Activated CD8-positive, alpha-beta memory T cell treated with anti-CD3 and anti-CD28 coated beads, Interleukin-2, amount 10 ng/mL, durations not matched to agents 7 days and 5 days (primary cell): ENCODE measurements at regions not wholly inside any gene's neighbourhood (a gene's known extent, or its start where the extent isn't known, plus 50 kb on each side); places are given as distances from the start of the nearest gene placed in this dataset.
"Not testable (repeated sequence)": the region's sequence is repeated elsewhere in the genome, so short reads cannot be mapped to it uniquely, and the experiment has no call there.

Experiments
- ATAC-seq: fragments of 150-1000 bp; cut with Tn5 transposase; one replicate; pipeline ENCODE4 v1.10.0; 2021; ENCODE audit warnings: moderate library complexity
- CTCF ChIA-PET: fragments of 350-600 bp; sonication (Branson Sonifier 250); formaldehyde crosslinking; loops from one replicate; lab custom pipeline; 2021; ENCODE audit warnings: antibody characterized with exemption; lab: Charles Lee
- DNase-seq: peaks from one replicate; pipeline ENCODE4 v3.0.0-alpha.2; 2020
- H3K27ac Mint-ChIP-seq: one replicate; pipeline ENCODE4 v1.8.0; 2021; ENCODE audit warnings: mild to moderate bottlenecking, mixed read lengths
- H3K27me3 Mint-ChIP-seq: one replicate; pipeline ENCODE4 v1.8.0; 2021; ENCODE audit warnings: mixed read lengths
- H3K36me3 Mint-ChIP-seq: one replicate; pipeline ENCODE4 v1.8.0; 2021; ENCODE audit warnings: mild to moderate bottlenecking, mixed read lengths
- H3K4me1 Mint-ChIP-seq: one replicate; pipeline ENCODE4 v1.8.0; 2021; ENCODE audit warnings: mixed read lengths
- H3K4me3 Mint-ChIP-seq: one replicate; pipeline ENCODE4 v1.8.0; 2021; ENCODE audit warnings: mild to moderate bottlenecking, moderate library complexity, mixed read lengths
- H3K9me3 Mint-ChIP-seq: one replicate; pipeline ENCODE4 v1.8.0; 2022; ENCODE audit warnings: low read depth, mixed read lengths

- Mint-ChIP-seq H3K4me1 (no peaks in the 10 kb centered on the region), H3K27me3 (peaks cover 23% of the 10 kb centered on the region), H3K9me3 (no peaks in the 10 kb centered on the region), H3K36me3 (no peaks in the 10 kb centered on the region), H3K4me3 (no peak overlapping the region), H3K27ac (no peak overlapping the region)
- DNase-seq, result no peak
- CTCF ChIA-PET, result no interaction called here
- no peak for ATAC-seq
Measured at GRCh38 chr6:85749236-85749635, 106.5 kb upstream of the SYNCRIP start.

GRCh38 chr6:85747666-85748065, 105.0 kb upstream of the SYNCRIP start:
- Mint-ChIP-seq H3K27me3 (peaks cover 11% of the 10 kb centered on the region), H3K4me1 (no peaks in the 10 kb centered on the region), H3K27ac (no peak overlapping the region), H3K9me3 (no peaks in the 10 kb centered on the region), H3K4me3 (no peak overlapping the region), H3K36me3 (no peaks in the 10 kb centered on the region)
- ATAC-seq (no peak), DNase-seq (no peak)
- CTCF ChIA-PET, result no interaction called here

- Mint-ChIP-seq H3K4me1 (no peaks in the 10 kb centered on the region), H3K27me3 (peaks cover 7% of the 10 kb centered on the region), H3K27ac (no peak overlapping the region), H3K9me3 (no peaks in the 10 kb centered on the region), H3K36me3 (no peaks in the 10 kb centered on the region), H3K4me3 (no peak overlapping the region)
- CTCF ChIA-PET, result interaction anchor here (1.3 kb wide), 1 partner anchor 11 kb away, joined by 3 read pairs; no protein-coding TSS in a partner anchor
- no peak for ATAC-seq
- no peak for DNase-seq
Measured at GRCh38 chr6:85747093-85747492, 104.4 kb upstream of the SYNCRIP start.

- H3K27me3 Mint-ChIP-seq, result peaks cover 7% of the 10 kb centered on the region
- no peak for ATAC-seq
- DNase-seq, result no peak
- no peaks in the 10 kb centered on the region for H3K4me1 Mint-ChIP-seq
- no peak overlapping the region for H3K4me3 Mint-ChIP-seq
- CTCF ChIA-PET, result no interaction called here
- peaks cover 1% of the 10 kb centered on the region for H3K36me3 Mint-ChIP-seq
- H3K27ac Mint-ChIP-seq, result no peak overlapping the region
- no peaks in the 10 kb centered on the region for H3K9me3 Mint-ChIP-seq
Measured at GRCh38 chr6:85744433-85744970, 101.8 kb upstream of the SYNCRIP start.

- no peak overlapping the region for H3K4me3 Mint-ChIP-seq
- CTCF ChIA-PET, result no interaction called here
- peaks cover 4% of the 10 kb centered on the region for H3K9me3 Mint-ChIP-seq
- DNase-seq (no peak), ATAC-seq (no peak)
- no peaks in the 10 kb centered on the region for H3K36me3 Mint-ChIP-seq
- H3K27me3 Mint-ChIP-seq, result peaks cover 2% of the 10 kb centered on the region
- H3K4me1 Mint-ChIP-seq, result peaks cover under 1% of the 10 kb centered on the region
- no peak overlapping the region for H3K27ac Mint-ChIP-seq
Measured at GRCh38 chr6:85726206-85726605, 83.5 kb upstream of the SYNCRIP start.

- CTCF ChIA-PET, result no interaction called here
Measured at GRCh38 chr6:85715797-85716196, 73.1 kb upstream of the SYNCRIP start.

DNA sequence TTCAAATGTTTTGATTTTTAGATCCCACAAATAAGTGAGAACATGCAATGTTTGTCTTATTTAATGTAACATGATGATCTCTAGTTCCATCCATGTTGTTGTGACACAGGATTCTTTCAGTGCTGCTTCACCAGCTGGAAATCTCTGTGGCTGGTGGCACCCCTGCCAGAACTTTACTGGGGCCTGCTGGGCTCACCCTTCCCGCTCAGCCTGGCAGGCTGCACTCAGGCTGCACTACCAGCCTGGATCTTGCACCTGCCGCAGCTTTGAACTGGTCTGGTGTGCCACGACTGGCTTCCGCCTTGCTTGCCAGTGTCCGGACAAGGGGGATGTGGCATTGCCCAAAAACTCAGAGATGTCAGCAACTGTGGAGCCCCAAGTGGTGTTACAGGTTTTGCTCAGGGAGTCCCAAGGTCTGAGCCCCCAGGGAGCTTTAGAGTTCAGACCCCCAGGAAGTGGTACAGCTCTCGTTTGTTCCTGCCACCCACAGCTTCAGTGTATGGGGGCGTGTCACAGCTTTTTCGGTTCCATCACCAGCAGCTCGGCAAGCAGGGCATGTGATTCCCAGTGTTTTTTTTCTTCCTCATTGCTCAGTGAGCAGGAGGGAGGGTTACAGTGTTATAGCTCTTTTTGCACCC, 72.3 kb upstream of the SYNCRIP start:
- Mint-ChIP-seq H3K4me3 (no peak overlapping the region), H3K27me3 (peaks cover 3% of the 10 kb centered on the region), H3K4me1 (no peaks in the 10 kb centered on the region), H3K27ac (no peak overlapping the region), H3K9me3 (peaks cover 8% of the 10 kb centered on the region), H3K36me3 (no peaks in the 10 kb centered on the region)
- CTCF ChIA-PET, result no interaction called here
- DNase-seq, result no peak
- no peak for ATAC-seq

More at GRCh38 chr6:85715797-85716196, 73.1 kb upstream of the SYNCRIP start:
- Mint-ChIP-seq H3K27ac (no peak overlapping the region), H3K4me1 (peaks cover 2% of the 10 kb centered on the region), H3K27me3 (peaks cover 3% of the 10 kb centered on the region), H3K4me3 (no peak overlapping the region), H3K9me3 (peaks cover 8% of the 10 kb centered on the region), H3K36me3 (no peaks in the 10 kb centered on the region)
- ATAC-seq (no peak), DNase-seq (no peak)

- Mint-ChIP-seq H3K9me3 (peaks cover 6% of the 10 kb centered on the region), H3K27me3 (peaks cover 3% of the 10 kb centered on the region), H3K4me3 (no peak overlapping the region), H3K36me3 (no peaks in the 10 kb centered on the region), H3K27ac (no peak overlapping the region), H3K4me1 (no peaks in the 10 kb centered on the region)
- CTCF ChIA-PET, result no interaction called here
- no peak for DNase-seq
- ATAC-seq, result no peak
Measured at GRCh38 chr6:85712346-85712745, 69.7 kb upstream of the SYNCRIP start.

- not testable (repeated sequence) for H3K27ac Mint-ChIP-seq, H3K4me3 Mint-ChIP-seq
Measured at GRCh38 chr6:85707515-85708145, 64.9 kb upstream of the SYNCRIP start.

DNA sequence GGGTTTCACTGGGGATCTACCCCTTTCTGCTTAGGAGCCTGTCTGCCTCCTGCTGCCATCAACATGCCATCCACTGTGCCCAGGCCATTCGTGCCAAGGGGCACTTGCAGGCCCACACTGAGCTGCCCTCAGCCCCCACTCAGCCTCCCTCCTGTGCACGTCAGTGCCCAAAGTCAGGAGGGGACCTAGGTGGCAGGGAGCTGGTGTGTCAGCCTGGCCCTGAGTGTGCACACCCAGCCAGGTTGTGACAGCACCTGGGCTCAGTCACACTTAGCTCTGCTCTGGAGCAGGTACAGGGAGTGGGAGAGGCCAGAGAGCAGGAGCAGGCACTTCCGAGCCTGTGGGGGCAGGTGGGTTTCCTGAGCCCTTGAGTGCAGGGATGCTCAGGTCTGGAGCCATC, 63.6 kb upstream of the SYNCRIP start:
- DNase-seq (no peak), ATAC-seq (no peak)
- H3K27me3 Mint-ChIP-seq, result no peaks in the 10 kb centered on the region
- CTCF ChIA-PET, result no interaction called here
- H3K4me1 Mint-ChIP-seq, result no peaks in the 10 kb centered on the region
- H3K4me3 Mint-ChIP-seq, result no peak overlapping the region
- H3K9me3 Mint-ChIP-seq, result no peaks in the 10 kb centered on the region
- H3K27ac Mint-ChIP-seq, result no peak overlapping the region
- no peaks in the 10 kb centered on the region for H3K36me3 Mint-ChIP-seq

More at GRCh38 chr6:85707515-85708145, 64.9 kb upstream of the SYNCRIP start:
- H3K36me3 Mint-ChIP-seq, H3K4me1 Mint-ChIP-seq, DNase-seq, ATAC-seq, H3K27me3 Mint-ChIP-seq, CTCF ChIA-PET, H3K9me3 Mint-ChIP-seq: not testable (repeated sequence)

DNA sequence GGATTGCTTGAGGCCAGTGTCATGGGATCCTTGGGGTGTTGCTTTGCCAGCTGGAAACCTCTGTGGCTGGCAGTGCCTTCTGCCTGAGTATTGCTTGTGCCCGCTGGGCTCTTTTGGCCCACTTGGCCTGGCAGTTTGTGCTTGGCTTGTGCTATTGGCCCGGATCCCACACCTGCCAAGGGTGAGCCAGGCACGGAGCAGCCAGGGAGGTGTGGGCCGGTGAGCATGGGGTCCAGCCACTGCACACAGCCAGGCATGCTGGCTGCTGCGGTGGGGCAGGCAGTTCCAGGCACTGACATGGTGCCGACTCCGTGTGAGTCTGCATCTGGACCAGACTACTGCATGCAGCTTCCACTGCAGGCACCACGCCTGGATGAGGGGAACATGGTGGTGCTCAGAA, 62.5 kb upstream of the SYNCRIP start:
- DNase-seq (no peak), ATAC-seq (no peak)
- no peaks in the 10 kb centered on the region for H3K9me3 Mint-ChIP-seq
- CTCF ChIA-PET, result no interaction called here
- H3K4me3 Mint-ChIP-seq, result no peak overlapping the region
- no peaks in the 10 kb centered on the region for H3K36me3 Mint-ChIP-seq
- no peaks in the 10 kb centered on the region for H3K4me1 Mint-ChIP-seq
- H3K27me3 Mint-ChIP-seq, result no peaks in the 10 kb centered on the region
- no peak overlapping the region for H3K27ac Mint-ChIP-seq

DNA sequence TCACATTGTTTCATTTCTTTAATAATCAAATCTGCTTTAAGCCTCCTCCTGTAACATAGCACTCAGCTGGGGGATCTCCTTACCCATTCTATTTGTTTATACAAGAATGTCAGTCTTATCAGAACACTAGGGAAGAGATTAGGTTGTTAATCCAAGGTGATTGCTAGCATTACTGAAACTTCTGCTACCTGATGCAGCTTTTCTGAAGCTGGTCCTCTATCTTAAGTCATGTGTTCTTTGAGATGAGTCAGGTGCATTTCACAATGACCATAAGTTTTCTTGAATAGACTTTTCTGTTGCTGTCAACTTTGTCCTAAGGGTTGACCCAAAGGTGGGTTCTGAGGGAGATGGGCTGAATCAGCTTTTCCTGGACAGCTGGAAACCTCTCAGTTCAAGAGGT, 60.7 kb upstream of the SYNCRIP start:
- CTCF ChIA-PET, result no interaction called here
- Mint-ChIP-seq H3K9me3 (no peaks in the 10 kb centered on the region), H3K4me1 (no peaks in the 10 kb centered on the region), H3K4me3 (no peak overlapping the region), H3K27me3 (peaks cover 7% of the 10 kb centered on the region), H3K36me3 (no peaks in the 10 kb centered on the region), H3K27ac (no peak overlapping the region)
- DNase-seq, result no peak
- no peak for ATAC-seq
